ENCODE measurements at regions not wholly inside any gene's neighbourhood (a gene's known extent, or its start where the extent isn't known, plus 50 kb on each side); places are given as distances from the start of the nearest gene placed in this dataset.

GRCh38 chr12:19687371-19687770 lies 248.1 kb downstream of the AEBP2 start:
- no peaks in the 10 kb centered on the region for H3K36me3 ChIP-seq (ENCODE audit: control insufficient read depth, low read length)
- H3K4me1 ChIP-seq (ENCODE audit: control insufficient read depth, low read length) = no peaks in the 10 kb centered on the region
- no peak overlapping the region for H3K27ac ChIP-seq (ENCODE audit: low read depth, low read length)
- no peak overlapping the region for H3K4me3 ChIP-seq (ENCODE audit: low read length)
- TF ChIP-seq CTCF (IDR thresholded peaks at IDR 0.05; ENCODE audit: low read depth, low read length, poor library complexity, severe bottlenecking) (no peak), EZH2phosphoT487 (IDR thresholded peaks at IDR 0.05; ENCODE audit: borderline replicate concordance, low read length) (no peak)
- no peaks in the 10 kb centered on the region for H3K9me2 ChIP-seq (replicated peaks; ENCODE audit: control insufficient read depth, low read length)
- H3K79me2 ChIP-seq (ENCODE audit: control insufficient read depth, low read length) = no peaks in the 10 kb centered on the region
- H4K20me1 ChIP-seq (ENCODE audit: control insufficient read depth, insufficient read depth, low read depth, low read length) = no peaks in the 10 kb centered on the region
- no peak overlapping the region for H3K4me2 ChIP-seq (ENCODE audit: low read length)
- no peaks in the 10 kb centered on the region for H3K27me3 ChIP-seq (ENCODE audit: control insufficient read depth, low read length)
- H3F3A ChIP-seq (ENCODE audit: control insufficient read depth, insufficient read depth) = no peaks in the 10 kb centered on the region
- no peaks in the 10 kb centered on the region for H3K9me3 ChIP-seq (ENCODE audit: control insufficient read depth, insufficient read depth, low read length)

GRCh38 chr12:19688532-19688931 lies 249.2 kb downstream of the AEBP2 start:
- no peak overlapping the region for H3K4me2 ChIP-seq (ENCODE audit: low read length)

GRCh38 chr12:19689226-19689625 lies 249.9 kb downstream of the AEBP2 start:
- Histone ChIP-seq H3F3A (ENCODE audit: control insufficient read depth, insufficient read depth) (no peaks in the 10 kb centered on the region), H4K20me1 (ENCODE audit: control insufficient read depth, insufficient read depth, low read depth, low read length) (no peaks in the 10 kb centered on the region), H3K4me3 (ENCODE audit: low read length) (no peak overlapping the region), H3K4me2 (ENCODE audit: low read length) (no peak overlapping the region), H3K36me3 (ENCODE audit: control insufficient read depth, low read length) (no peaks in the 10 kb centered on the region), H3K79me2 (ENCODE audit: control insufficient read depth, low read length) (no peaks in the 10 kb centered on the region), H3K9me3 (ENCODE audit: control insufficient read depth, insufficient read depth, low read length) (no peaks in the 10 kb centered on the region), H3K4me1 (ENCODE audit: control insufficient read depth, low read length) (no peaks in the 10 kb centered on the region), H3K9me2 (replicated peaks; ENCODE audit: control insufficient read depth, low read length) (no peaks in the 10 kb centered on the region), H3K27ac (ENCODE audit: low read depth, low read length) (no peak overlapping the region), H3K27me3 (ENCODE audit: control insufficient read depth, low read length) (no peaks in the 10 kb centered on the region)
- TF ChIP-seq CTCF (IDR thresholded peaks at IDR 0.05; ENCODE audit: low read depth, low read length, poor library complexity, severe bottlenecking) (no peak), EZH2phosphoT487 (IDR thresholded peaks at IDR 0.05; ENCODE audit: borderline replicate concordance, low read length) (no peak)

More at GRCh38 chr12:19688532-19688931, 249.2 kb downstream of the AEBP2 start:
- no peaks in the 10 kb centered on the region for H3K79me2 ChIP-seq (ENCODE audit: control insufficient read depth, low read length)
- H3K9me2 ChIP-seq (replicated peaks; ENCODE audit: control insufficient read depth, low read length) = no peaks in the 10 kb centered on the region
- TF ChIP-seq EZH2phosphoT487 (IDR thresholded peaks at IDR 0.05; ENCODE audit: borderline replicate concordance, low read length) (no peak), CTCF (IDR thresholded peaks at IDR 0.05; ENCODE audit: low read depth, low read length, poor library complexity, severe bottlenecking) (no peak)
- no peak overlapping the region for H3K27ac ChIP-seq (ENCODE audit: low read depth, low read length)
- H3K4me3 ChIP-seq (ENCODE audit: low read length) = no peak overlapping the region
- no peaks in the 10 kb centered on the region for H3F3A ChIP-seq (ENCODE audit: control insufficient read depth, insufficient read depth)
- H3K27me3 ChIP-seq (ENCODE audit: control insufficient read depth, low read length) = no peaks in the 10 kb centered on the region
- H3K9me3 ChIP-seq (ENCODE audit: control insufficient read depth, insufficient read depth, low read length) = no peaks in the 10 kb centered on the region
- H3K36me3 ChIP-seq (ENCODE audit: control insufficient read depth, low read length) = no peaks in the 10 kb centered on the region
- H4K20me1 ChIP-seq (ENCODE audit: control insufficient read depth, insufficient read depth, low read depth, low read length) = no peaks in the 10 kb centered on the region
- H3K4me1 ChIP-seq (ENCODE audit: control insufficient read depth, low read length) = no peaks in the 10 kb centered on the region
